NT2/D1 (cell line): ENCODE measurements at regions not wholly inside any gene's neighbourhood (a gene's known extent, or its start where the extent isn't known, plus 50 kb on each side); places are given as distances from the start of the nearest gene placed in this dataset.

Source experiments
- DNase-seq: peaks from one replicate; pipeline ENCODE4 v3.0.0-alpha.2; 2011; ENCODE audit warnings: low read depth, low spot score
- H3K27me3 ChIP-seq: 2 replicates; pipeline ENCODE4 v1.6.0; 2011; ENCODE audit warnings: mild to moderate bottlenecking; ENCODE audit not compliant: insufficient read length, insufficient read depth
- H3K36me3 ChIP-seq: 2 replicates; pipeline ENCODE4 v1.6.1; 2011; ENCODE audit warnings: mild to moderate bottlenecking, low read length, mixed read lengths; ENCODE audit not compliant: insufficient read depth, insufficient read length
- H3K4me1 ChIP-seq: 2 replicates; pipeline ENCODE4 v1.5.1; 2011; ENCODE audit not compliant: insufficient read depth, insufficient read length
- H3K4me3 ChIP-seq: 2 replicates; pipeline ENCODE4 v1.5.1; 2011; ENCODE audit warnings: low read depth; ENCODE audit not compliant: insufficient read length
- H3K9ac ChIP-seq: 2 replicates; pipeline ENCODE4 v1.6.0; 2011; ENCODE audit warnings: low read depth; ENCODE audit not compliant: insufficient read length
- H3K9me3 ChIP-seq: 2 replicates; pipeline ENCODE4 v1.5.1; 2011; ENCODE audit warnings: mild to moderate bottlenecking, low read length; ENCODE audit not compliant: insufficient read depth
- SUZ12 ChIP-seq: IDR thresholded peaks from 2 replicates; pipeline ENCODE4 v1.6.1; 2011; ENCODE audit not compliant: insufficient read length, insufficient read depth; ENCODE audit errors: extremely low read depth
- YY1 ChIP-seq: IDR thresholded peaks from 2 replicates; pipeline ENCODE4 v1.6.1; 2011; ENCODE audit not compliant: insufficient read length, insufficient read depth
- ZNF274 ChIP-seq: IDR thresholded peaks from 2 replicates; pipeline ENCODE4 v1.6.1; 2011; ENCODE audit warnings: mild to moderate bottlenecking, low read depth, low read length

- no peaks in the 10 kb centered on the region for H3K4me1 ChIP-seq
- no peak for TF ChIP-seq SUZ12
- no peak for TF ChIP-seq YY1
- TF ChIP-seq ZNF274 = no peak
- DNase-seq = peak; percentile 54
- no peaks in the 10 kb centered on the region for H3K27me3 ChIP-seq
- no peaks in the 10 kb centered on the region for H3K9me3 ChIP-seq
- H3K4me3 ChIP-seq = no peak overlapping the region
- H3K36me3 ChIP-seq = no peaks in the 10 kb centered on the region
- no peak overlapping the region for H3K9ac ChIP-seq
These were observed 100.5 kb upstream of the NMUR2 start for GRCh38 chr5:152505442-152506042.

- TF ChIP-seq ZNF274 (no peak), SUZ12 (no peak), YY1 (no peak)
- Histone ChIP-seq H3K9me3 (no peaks in the 10 kb centered on the region), H3K36me3 (no peaks in the 10 kb centered on the region)
These were observed 106.0 kb upstream of the NMUR2 start for GRCh38 chr5:152511120-152511519.

GRCh38 chr5:152511531-152512132, 106.6 kb upstream of the NMUR2 start:
- TF ChIP-seq YY1 (no peak), ZNF274 (no peak), SUZ12 (no peak)
- Histone ChIP-seq H3K36me3 (no peaks in the 10 kb centered on the region), H3K27me3 (no peaks in the 10 kb centered on the region), H3K4me1 (no peaks in the 10 kb centered on the region), H3K4me3 (no peak overlapping the region), H3K9ac (no peak overlapping the region), H3K9me3 (no peaks in the 10 kb centered on the region)
- DNase-seq = peak; percentile 52

More at GRCh38 chr5:152511120-152511519, 106.0 kb upstream of the NMUR2 start:
- DNase-seq = no peak
- no peaks in the 10 kb centered on the region for H3K27me3 ChIP-seq
- H3K9ac ChIP-seq = no peak overlapping the region
- H3K4me1 ChIP-seq = no peaks in the 10 kb centered on the region
- no peak overlapping the region for H3K4me3 ChIP-seq

GRCh38 chr5:152514827-152515397, 109.8 kb upstream of the NMUR2 start:
- no peaks in the 10 kb centered on the region for H3K4me1 ChIP-seq
- peak; percentile 28 for DNase-seq
- H3K4me3 ChIP-seq = no peak overlapping the region

GRCh38 chr5:152523964-152524363, 118.9 kb upstream of the NMUR2 start:
- Histone ChIP-seq H3K27me3 (no peaks in the 10 kb centered on the region), H3K4me3 (no peak overlapping the region), H3K4me1 (peaks cover 6% of the 10 kb centered on the region), H3K9ac (no peak overlapping the region), H3K9me3 (no peaks in the 10 kb centered on the region), H3K36me3 (no peaks in the 10 kb centered on the region)
- no peak for TF ChIP-seq ZNF274
- no peak for DNase-seq

More at GRCh38 chr5:152514827-152515397, 109.8 kb upstream of the NMUR2 start:
- Histone ChIP-seq H3K36me3 (no peaks in the 10 kb centered on the region), H3K27me3 (no peaks in the 10 kb centered on the region), H3K9ac (no peak overlapping the region), H3K9me3 (no peaks in the 10 kb centered on the region)
- no peak for TF ChIP-seq SUZ12
- no peak for TF ChIP-seq YY1
- TF ChIP-seq ZNF274 = no peak

GRCh38 chr5:152527358-152528052, 122.4 kb upstream of the NMUR2 start:
- H3K4me1 ChIP-seq = peaks cover 7% of the 10 kb centered on the region
- no peak overlapping the region for H3K9ac ChIP-seq
- H3K36me3 ChIP-seq = no peaks in the 10 kb centered on the region
- no peak overlapping the region for H3K4me3 ChIP-seq
- no peak for DNase-seq
- no peaks in the 10 kb centered on the region for H3K9me3 ChIP-seq
- TF ChIP-seq YY1 = no peak
- TF ChIP-seq ZNF274 = no peak
- no peak for TF ChIP-seq SUZ12
- H3K27me3 ChIP-seq = no peaks in the 10 kb centered on the region

- H3K27me3 ChIP-seq = no peaks in the 10 kb centered on the region
- TF ChIP-seq ZNF274 = no peak
- no peaks in the 10 kb centered on the region for H3K9me3 ChIP-seq
- H3K4me1 ChIP-seq = peaks cover 7% of the 10 kb centered on the region
- no peak overlapping the region for H3K9ac ChIP-seq
- H3K4me3 ChIP-seq = no peak overlapping the region
- peak; percentile 57 for DNase-seq
- H3K36me3 ChIP-seq = no peaks in the 10 kb centered on the region
These were observed 124.4 kb upstream of the NMUR2 start for GRCh38 chr5:152529440-152529839.
